ENCODE measurements at regions not wholly inside any gene's neighbourhood (a gene's known extent, or its start where the extent isn't known, plus 50 kb on each side); places are given as distances from the start of the nearest gene placed in this dataset.
A peak's percentile ranks its signal among the peaks of the same experiment; 100 is the strongest.

- no peak for DNase-seq (ENCODE audit: low read depth in 3 of 3, low spot score in 1 of 3)
Measured at GRCh38 chr11:103661185-103661584, 375.3 kb upstream of the DDI1 start.

GRCh38 chr11:103661991-103662390 is 374.4 kb upstream of the DDI1 start:
- DNase-seq (ENCODE audit: low read depth in 3 of 3, low spot score in 1 of 3), result no peak

GRCh38 chr11:103662880-103663279 is 373.6 kb upstream of the DDI1 start:
- no peak for DNase-seq (ENCODE audit: low read depth in 3 of 3, low spot score in 1 of 3)

- no peak for DNase-seq (ENCODE audit: low read depth in 3 of 3, low spot score in 1 of 3)
Measured at GRCh38 chr11:103668859-103669258, 367.6 kb upstream of the DDI1 start.

GRCh38 chr11:103671143-103671651 is 365.2 kb upstream of the DDI1 start:
- no peak for DNase-seq (ENCODE audit: low read depth in 3 of 3, low spot score in 1 of 3)

- DNase-seq (ENCODE audit: low read depth in 3 of 3, low spot score in 1 of 3), result no peak
Measured at GRCh38 chr11:103673773-103674172, 362.7 kb upstream of the DDI1 start.

GRCh38 chr11:103676413-103676812 is 360.0 kb upstream of the DDI1 start:
- no peak for DNase-seq (ENCODE audit: low read depth in 3 of 3, low spot score in 1 of 3)

GRCh38 chr11:103680826-103681225 is 355.6 kb upstream of the DDI1 start:
- no peak for DNase-seq (ENCODE audit: low read depth in 3 of 3, low spot score in 1 of 3)

- DNase-seq (ENCODE audit: low read depth in 3 of 3, low spot score in 1 of 3), result no peak
Measured at GRCh38 chr11:103681855-103682254, 354.6 kb upstream of the DDI1 start.

GRCh38 chr11:103682318-103683184 is 353.9 kb upstream of the DDI1 start:
- peak; percentile 1 to 2 (median 1) for DNase-seq (ENCODE audit: low read depth in 3 of 3, low spot score in 1 of 3)

- DNase-seq (ENCODE audit: low read depth in 3 of 3, low spot score in 1 of 3), result no peak
Measured at GRCh38 chr11:103683576-103683975, 352.9 kb upstream of the DDI1 start.

- DNase-seq (ENCODE audit: low read depth in 3 of 3, low spot score in 1 of 3), result no peak
Measured at GRCh38 chr11:103688924-103689323, 347.5 kb upstream of the DDI1 start.

- DNase-seq (ENCODE audit: low read depth in 3 of 3, low spot score in 1 of 3), result no peak
Measured at GRCh38 chr11:103690356-103690755, 346.1 kb upstream of the DDI1 start.

- DNase-seq (ENCODE audit: low read depth in 3 of 3, low spot score in 1 of 3), result no peak
Measured at GRCh38 chr11:103696123-103696522, 340.3 kb upstream of the DDI1 start.

- no peak for DNase-seq (ENCODE audit: low read depth in 3 of 3, low spot score in 1 of 3)
Measured at GRCh38 chr11:103699216-103699615, 337.2 kb upstream of the DDI1 start.

GRCh38 chr11:103699656-103700055 is 336.8 kb upstream of the DDI1 start:
- DNase-seq (ENCODE audit: low read depth in 3 of 3, low spot score in 1 of 3), result no peak

- no peak for DNase-seq (ENCODE audit: low read depth in 3 of 3, low spot score in 1 of 3)
Measured at GRCh38 chr11:103700622-103701021, 335.8 kb upstream of the DDI1 start.

GRCh38 chr11:103703437-103703836 is 333.0 kb upstream of the DDI1 start:
- DNase-seq (ENCODE audit: low read depth in 3 of 3, low spot score in 1 of 3), result no peak

GRCh38 chr11:103703954-103704353 is 332.5 kb upstream of the DDI1 start:
- DNase-seq (ENCODE audit: low read depth in 3 of 3, low spot score in 1 of 3), result no peak

GRCh38 chr11:103705642-103706041 is 330.8 kb upstream of the DDI1 start:
- no peak for DNase-seq (ENCODE audit: low read depth in 3 of 3, low spot score in 1 of 3)

- DNase-seq (ENCODE audit: low read depth in 3 of 3, low spot score in 1 of 3), result no peak
Measured at GRCh38 chr11:103709371-103709770, 327.1 kb upstream of the DDI1 start.

GRCh38 chr11:103714246-103714645 is 322.2 kb upstream of the DDI1 start:
- DNase-seq (ENCODE audit: low read depth in 3 of 3, low spot score in 1 of 3), result no peak

GRCh38 chr11:103716363-103716762 is 320.1 kb upstream of the DDI1 start:
- no peak for DNase-seq (ENCODE audit: low read depth in 3 of 3, low spot score in 1 of 3)
